Anterior cingulate cortex (tissue), 58 donors: ENCODE measurements at regions not wholly inside any gene's neighbourhood (a gene's known extent, or its start where the extent isn't known, plus 50 kb on each side); places are given as distances from the start of the nearest gene placed in this dataset.

ENCODE experiments used
- DNase-seq, 58 donors: peaks; one replicate each; lab custom pipeline; 2025; lab: John Stamatoyannopoulos, UW

DNA sequence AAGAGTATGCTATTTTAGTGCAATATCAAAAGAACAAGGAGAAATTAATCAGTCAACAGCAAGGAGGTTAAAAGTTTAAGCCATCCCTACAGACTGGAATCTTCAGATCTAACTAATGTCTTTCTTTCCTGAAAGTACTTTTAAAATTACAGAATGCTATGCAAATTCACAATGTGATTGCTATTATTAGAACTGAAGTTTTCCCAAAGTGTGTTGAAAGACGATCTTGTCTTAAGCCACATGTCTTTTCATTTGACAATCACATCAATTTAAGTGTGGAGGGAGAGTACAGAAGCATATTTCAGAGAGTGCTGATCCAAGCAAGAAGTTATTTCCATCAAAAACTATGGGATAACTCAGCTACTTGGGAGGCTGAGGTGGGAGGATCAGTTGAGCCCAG lies 64.7 kb upstream of the TNIP3 start:
- DNase-seq: no peak

DNA sequence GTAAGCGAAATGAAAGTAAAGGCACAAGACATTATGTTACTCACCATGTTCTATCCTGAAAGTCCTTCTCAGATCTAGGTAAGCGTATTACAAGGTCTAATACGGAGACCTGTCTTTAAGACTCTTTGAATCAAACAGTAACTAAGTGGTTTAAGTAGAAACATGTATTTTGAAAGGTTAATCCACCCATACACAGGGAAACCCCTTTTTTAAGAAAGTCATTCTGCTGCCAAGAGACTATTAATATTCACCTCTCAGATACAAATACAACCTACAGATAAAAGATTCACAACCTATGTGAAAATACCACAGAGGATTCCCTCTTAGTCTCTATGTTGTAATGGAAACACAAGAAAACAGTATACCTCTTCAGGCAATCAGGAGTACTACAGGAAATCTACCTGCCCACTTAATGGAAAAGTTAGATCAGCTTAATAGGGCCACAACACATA lies 63.2 kb upstream of the TNIP3 start:
- no peak for DNase-seq

GRCh38 chr4:121226362-121226761 lies 62.2 kb upstream of the TNIP3 start:
- no peak for DNase-seq

- no peak for DNase-seq
These were observed 57.5 kb upstream of the TNIP3 start for GRCh38 chr4:121221608-121222007.

DNA sequence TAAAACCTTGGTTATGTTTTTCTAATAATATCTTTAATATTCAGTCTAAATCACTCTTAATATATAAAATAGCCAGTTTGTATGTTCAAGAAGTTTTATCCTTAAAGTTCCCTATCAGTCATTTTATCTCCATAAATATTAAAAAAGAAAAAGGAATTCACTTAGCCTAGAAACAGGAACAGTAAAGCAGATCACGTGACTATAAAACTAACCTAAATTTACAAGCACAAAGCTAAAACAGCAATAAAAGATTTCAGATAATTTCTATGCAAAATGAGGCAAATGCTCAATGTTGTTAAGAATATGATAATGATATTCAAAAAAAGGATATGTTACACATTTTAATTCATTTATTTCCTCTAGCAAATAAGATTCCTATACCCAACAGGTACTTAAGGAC lies 57.1 kb upstream of the TNIP3 start:
- no peak for DNase-seq

- DNase-seq: no peak
These were observed 56.6 kb upstream of the TNIP3 start for GRCh38 chr4:121220698-121221097.

DNA sequence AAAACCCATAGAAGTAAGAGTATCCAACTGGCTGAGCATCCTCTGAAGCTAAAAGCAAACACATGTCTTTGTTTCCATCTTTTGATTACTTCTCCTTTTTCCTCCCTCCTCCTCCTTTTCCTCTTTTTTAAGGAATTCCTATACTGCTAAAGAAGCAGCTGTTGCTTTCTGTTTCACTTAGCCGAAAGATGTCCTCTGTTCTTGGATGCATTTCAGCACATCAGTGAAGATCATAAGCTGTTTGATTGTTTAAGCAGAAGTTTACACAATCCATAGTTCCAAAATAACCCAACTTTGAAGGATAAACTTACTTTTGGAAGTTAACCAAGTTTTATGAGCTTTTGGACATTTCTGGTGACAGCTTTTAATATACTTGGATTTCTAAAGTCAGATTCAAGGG lies 55.1 kb upstream of the TNIP3 start:
- no peak for DNase-seq

GRCh38 chr4:121217351-121217750 lies 53.2 kb upstream of the TNIP3 start:
- DNase-seq: no peak

DNA sequence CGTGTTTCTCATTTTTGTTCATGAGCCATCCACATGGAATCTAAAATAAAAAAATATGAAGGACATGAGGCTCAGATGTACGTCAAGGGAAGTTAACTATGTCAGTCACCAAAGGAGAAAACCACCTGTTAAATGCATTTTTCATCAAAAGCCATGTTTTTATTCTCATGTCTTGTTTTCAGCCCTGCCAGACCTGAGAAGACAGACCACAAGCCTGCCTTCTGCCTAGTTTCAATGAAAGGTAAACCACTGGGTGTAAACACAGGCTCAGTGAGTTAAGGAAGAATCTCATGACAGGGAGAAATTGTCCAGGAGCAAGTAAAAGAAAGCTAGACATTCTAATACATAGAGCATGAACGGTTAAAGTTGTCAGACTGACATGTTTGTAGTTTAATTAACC lies 52.3 kb upstream of the TNIP3 start:
- DNase-seq: no peak

DNA sequence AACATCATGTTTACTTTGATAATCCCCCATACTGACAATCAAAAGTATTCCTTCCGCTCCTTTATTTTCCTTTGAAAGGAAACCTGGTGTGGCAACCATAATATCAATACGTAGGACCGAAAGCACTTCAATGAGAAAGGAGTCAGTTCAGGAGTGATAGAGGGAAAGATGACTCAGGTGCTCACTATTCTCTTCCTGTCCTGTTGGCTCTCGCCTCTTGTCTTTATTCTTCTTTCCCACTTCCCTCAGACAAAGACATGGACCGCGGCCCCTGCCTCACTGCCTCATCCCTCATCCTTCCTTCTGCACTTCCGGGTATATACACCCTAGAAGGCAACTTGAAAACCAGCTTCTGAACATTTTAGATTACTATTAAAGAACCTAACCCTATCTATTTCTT lies 49.8 kb upstream of the TNIP3 start:
- DNase-seq: no peak
